GM18499 (cell line): ENCODE measurements at regions not wholly inside any gene's neighbourhood (a gene's known extent, or its start where the extent isn't known, plus 50 kb on each side); places are given as distances from the start of the nearest gene placed in this dataset.

Experiments
- ATAC-seq: cut with Tn5 transposase; IDR thresholded peaks from one replicate; pipeline ENCODE4 v1.9.1; 2021; ENCODE audit warnings: moderate number of reproducible peaks; ENCODE audit not compliant: insufficient read depth, unreplicated experiment

DNA sequence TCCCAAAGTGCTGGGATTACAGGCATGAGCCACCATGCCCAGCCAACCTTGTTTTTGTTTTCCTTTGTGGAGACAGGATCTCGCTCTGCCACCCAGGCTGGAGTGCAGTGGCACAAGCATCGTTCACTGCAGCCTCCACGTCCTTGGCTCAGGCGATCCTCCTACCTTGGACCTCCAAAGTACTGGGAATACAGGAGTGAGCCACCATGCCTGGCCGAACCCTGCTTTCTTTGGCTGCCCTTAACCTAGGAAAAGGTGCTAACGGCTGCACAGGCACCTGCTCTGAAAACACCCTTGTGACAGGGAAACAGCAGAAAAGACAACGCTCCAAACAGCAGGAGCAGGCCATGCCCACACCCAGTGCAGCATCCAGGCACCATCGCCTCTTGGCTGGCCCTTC lies 71.9 kb downstream of the OAT start:
- ATAC-seq = no peak

- ATAC-seq = no peak
These were observed 73.2 kb downstream of the OAT start for GRCh38 chr10:124345521-124345920.

DNA sequence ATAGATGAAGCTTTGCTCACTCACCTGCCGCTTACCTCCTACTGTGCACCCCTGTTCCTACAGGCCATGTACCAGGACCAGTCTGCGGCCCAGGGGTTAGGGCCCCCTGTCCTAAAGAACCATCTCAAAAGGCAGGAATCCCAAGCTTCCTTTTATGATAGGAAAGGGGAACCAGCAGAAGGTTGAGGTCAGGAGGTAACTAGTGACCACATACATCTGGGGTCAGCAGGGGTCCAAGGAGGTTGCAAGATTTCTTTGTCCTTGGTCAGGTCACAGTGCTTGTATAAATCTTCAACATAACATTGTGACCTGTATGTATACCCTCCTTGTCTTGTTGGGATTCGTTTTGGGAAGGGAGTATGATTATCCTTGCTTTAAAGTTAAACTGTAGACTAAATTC lies 73.8 kb downstream of the OAT start:
- ATAC-seq = no peak

GRCh38 chr10:124344266-124344590 lies 74.5 kb downstream of the OAT start:
- ATAC-seq = no peak

- ATAC-seq = no peak
These were observed 75.1 kb downstream of the OAT start for GRCh38 chr10:124343351-124344265.

GRCh38 chr10:124342821-124343170 lies 75.9 kb downstream of the OAT start:
- ATAC-seq = no peak

DNA sequence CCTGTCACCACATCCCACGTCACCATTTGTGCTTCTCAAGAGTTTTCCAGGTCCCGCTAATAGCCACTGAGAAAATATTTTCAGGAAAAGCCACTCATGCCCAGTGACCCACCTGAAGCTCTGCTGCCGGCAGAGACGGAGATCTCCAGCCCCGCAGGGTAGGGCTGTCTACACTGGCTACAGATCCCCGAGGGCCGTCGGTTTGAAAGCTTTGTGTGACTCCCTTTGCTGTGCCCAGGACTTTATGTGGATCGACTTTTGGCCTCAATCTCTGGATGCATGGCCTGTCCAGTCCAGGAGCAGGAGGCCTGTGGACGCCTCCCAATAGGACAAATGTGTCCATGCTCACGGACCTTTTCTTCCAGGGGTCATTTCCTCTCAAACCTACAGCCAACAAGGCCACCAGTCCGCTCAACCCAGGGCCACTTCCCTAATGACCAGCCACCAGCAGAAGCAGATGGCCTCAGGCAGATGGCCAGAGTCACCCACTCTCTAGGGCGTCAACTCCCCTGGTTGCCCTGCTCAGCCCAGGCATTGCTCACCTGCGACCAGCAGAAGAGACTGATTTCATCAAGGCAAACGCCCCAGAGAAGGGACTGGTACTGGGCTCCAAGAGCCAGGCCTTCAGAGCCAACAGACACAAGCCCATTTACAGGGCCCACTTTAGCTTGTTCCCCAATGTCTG lies 76.4 kb downstream of the OAT start:
- ATAC-seq = no peak

- no peak for ATAC-seq
These were observed 77.0 kb downstream of the OAT start for GRCh38 chr10:124341768-124342135.

GRCh38 chr10:124340033-124340760 lies 78.5 kb downstream of the OAT start:
- ATAC-seq = no peak

- no peak for ATAC-seq
These were observed 79.3 kb downstream of the OAT start for GRCh38 chr10:124339119-124340032.

DNA sequence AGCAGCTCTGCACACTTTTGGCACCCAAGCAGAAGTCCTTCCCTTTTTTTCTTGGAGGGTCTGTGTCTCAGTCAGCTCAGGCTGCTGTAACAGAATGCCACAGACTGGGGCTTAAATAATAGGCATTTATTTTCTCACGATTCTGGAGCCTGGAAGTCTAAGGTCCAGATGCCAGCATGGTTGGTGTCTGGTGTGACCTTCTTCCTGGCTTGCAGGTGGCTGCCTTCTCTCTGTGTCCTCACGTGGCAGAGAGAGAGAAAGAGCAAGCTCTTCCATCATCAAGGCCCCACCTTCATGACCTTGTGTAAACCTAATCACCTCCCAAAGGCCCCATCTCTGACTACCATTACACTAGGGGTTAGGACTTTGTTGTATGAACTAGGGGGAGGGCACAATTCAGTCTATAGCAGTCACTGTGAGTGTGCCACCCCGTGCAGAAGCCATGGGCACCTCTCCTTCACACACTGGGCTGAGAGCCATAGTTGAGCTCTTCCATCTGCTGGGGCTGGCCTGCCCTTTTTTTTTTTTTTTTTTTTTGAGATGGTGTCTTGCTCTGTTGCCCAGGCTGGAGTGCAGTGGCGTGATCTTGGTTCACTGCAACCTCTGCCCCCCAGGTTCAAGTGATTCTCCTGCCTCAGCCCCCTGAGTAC lies 80.3 kb downstream of the OAT start:
- no peak for ATAC-seq

- ATAC-seq = no peak
These were observed 82.5 kb downstream of the OAT start for GRCh38 chr10:124336186-124336585.

- no peak for ATAC-seq
These were observed 84.8 kb downstream of the OAT start for GRCh38 chr10:124333931-124334330.

GRCh38 chr10:124332426-124332825 lies 86.3 kb downstream of the OAT start:
- ATAC-seq = no peak

- no peak for ATAC-seq
These were observed 88.8 kb downstream of the OAT start for GRCh38 chr10:124329941-124330340.

GRCh38 chr10:124329362-124329761 lies 89.4 kb downstream of the OAT start:
- ATAC-seq = no peak

DNA sequence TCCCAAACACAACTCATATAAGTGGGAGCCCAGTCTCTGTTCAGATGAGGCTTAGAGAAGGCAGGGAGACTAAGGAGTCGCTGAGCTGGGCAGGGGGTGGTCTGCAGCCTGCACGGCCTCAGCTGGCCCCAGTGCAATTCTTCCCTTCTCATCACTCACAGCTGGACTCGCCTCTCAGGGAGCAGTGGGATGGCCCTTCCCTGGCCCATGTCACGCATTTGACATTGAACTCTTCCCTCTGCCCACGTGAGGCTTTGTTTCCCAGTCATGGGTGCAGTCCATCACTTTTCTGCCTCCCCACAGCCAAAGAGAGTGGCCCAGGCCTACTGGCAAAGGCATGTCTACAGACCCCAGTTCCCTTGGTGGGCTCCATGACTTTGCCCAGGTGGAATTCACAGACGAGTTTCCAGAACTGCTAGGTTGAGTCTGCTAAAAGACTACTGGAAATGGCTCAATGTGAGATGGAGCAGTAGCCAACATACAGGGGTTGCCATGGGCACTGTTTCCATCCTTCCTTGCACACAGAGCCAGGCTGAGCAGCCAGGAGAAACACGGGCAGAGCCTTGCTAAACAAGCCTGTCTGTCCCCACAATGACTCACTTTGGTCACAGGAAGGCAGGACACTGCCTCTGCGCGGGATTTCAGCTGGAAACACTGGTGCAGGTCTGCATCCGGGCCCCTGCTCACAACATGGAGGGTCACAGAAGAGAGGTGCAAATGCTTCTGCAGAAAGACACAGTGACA lies 90.1 kb downstream of the OAT start:
- no peak for ATAC-seq

- ATAC-seq = no peak
These were observed 92.6 kb downstream of the OAT start for GRCh38 chr10:124325998-124326636.

DNA sequence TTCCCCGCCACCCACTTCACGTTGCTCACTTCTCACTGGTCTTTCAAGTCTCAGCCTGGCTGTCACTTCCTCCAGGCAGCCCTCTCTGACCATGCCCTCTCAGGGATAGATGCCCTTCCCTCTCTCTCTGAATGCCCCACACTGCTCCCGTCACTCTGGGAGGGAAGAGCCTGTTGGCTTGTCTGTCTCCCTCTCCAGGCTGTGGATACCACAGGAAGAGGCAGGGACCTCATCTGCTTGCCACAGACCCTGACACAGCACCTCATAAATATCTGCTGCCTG lies 93.1 kb downstream of the OAT start:
- ATAC-seq = no peak
